IMR-90 (cell line): ENCODE measurements at regions not wholly inside any gene's neighbourhood (a gene's known extent, or its start where the extent isn't known, plus 50 kb on each side); places are given as distances from the start of the nearest gene placed in this dataset.
A peak's percentile ranks its signal among the peaks of the same experiment; 100 is the strongest.

Experiments used
- ATAC-seq: fragments of 200-7000 bp; cut with Tn5 transposase; 2 replicates; pipeline ENCODE4 v1.9.1; 2020; ENCODE audit warnings: low read depth, mild to moderate bottlenecking, moderate library complexity
- BruUV-seq: library from RNA; stranded (reverse); fragments of 400-500 nt; replicated peaks from 2 replicates; lab custom pipeline; 2021; lab: Mats Ljungman, UMichigan
- CTCF ChIA-PET: fragments of 300-600 bp; formaldehyde crosslinking; extraction: SDS; loops from one replicate; lab custom pipeline; 2021; ENCODE audit warnings: antibody characterized with exemption; lab: Yijun Ruan, JAX
- POLR2A ChIA-PET: fragments of 300-600 bp; sonication (Branson Sonifier 250); formaldehyde crosslinking; loops from one replicate; lab custom pipeline; 2022; ENCODE audit warnings: antibody characterized with exemption; ENCODE audit not compliant: unreplicated experiment; lab: Charles Lee
- DNase-seq: peaks from one replicate; pipeline ENCODE4 v3.0.0; 2013
- H2AFZ ChIP-seq: replicated peaks from 2 replicates; pipeline ENCODE3; 2013; ENCODE audit warnings: low read length, mild to moderate bottlenecking; ENCODE audit not compliant: poor library complexity
- H2AK5ac ChIP-seq: 2 replicates; pipeline ENCODE4 v1.6.1; 2013; ENCODE audit warnings: low read depth, low read length, inconsistent platforms
- H2AK9ac ChIP-seq: replicated peaks from 2 replicates; pipeline ENCODE3; 2013; ENCODE audit warnings: mild to moderate bottlenecking, low read depth, low read length, moderate library complexity; ENCODE audit not compliant: poor library complexity
- H2BK120ac ChIP-seq: 2 replicates; pipeline ENCODE4 v1.6.1; 2013; ENCODE audit warnings: low read depth, low read length, inconsistent platforms
- H2BK15ac ChIP-seq: 3 replicates; pipeline ENCODE4 v1.6.1; 2013; ENCODE audit warnings: low read depth, low read length, inconsistent platforms
- H2BK20ac ChIP-seq: 2 replicates; pipeline ENCODE4 v1.6.1; 2013; ENCODE audit warnings: low read depth, mild to moderate bottlenecking, inconsistent platforms, low read length, moderate library complexity
- H2BK5ac ChIP-seq: 2 replicates; pipeline ENCODE4 v1.6.1; 2013; ENCODE audit warnings: mild to moderate bottlenecking, low read depth, low read length, inconsistent platforms; ENCODE audit not compliant: poor library complexity, severe bottlenecking
- H3K14ac ChIP-seq: replicated peaks from 2 replicates; pipeline ENCODE4 v1.6.1; 2013; ENCODE audit warnings: low read depth, low read length, inconsistent platforms
- H3K18ac ChIP-seq: 2 replicates; pipeline ENCODE4 v1.6.1; 2013; ENCODE audit warnings: low read depth, low read length, control low read depth
- H3K23ac ChIP-seq: 2 replicates; pipeline ENCODE4 v1.6.1; 2013; ENCODE audit warnings: low read depth, low read length, inconsistent platforms
- H3K27ac ChIP-seq: 2 replicates; pipeline ENCODE4 v1.5.1; 2013; ENCODE audit warnings: mild to moderate bottlenecking, control low read depth, low read length; ENCODE audit not compliant: insufficient read depth
- H3K27me3 ChIP-seq: 2 replicates; pipeline ENCODE4 v1.6.1; 2013; ENCODE audit warnings: low read length; ENCODE audit not compliant: control insufficient read depth, insufficient read depth
- H3K36me3 ChIP-seq: 2 replicates; pipeline ENCODE4 v1.6.1; 2013; ENCODE audit warnings: low read length, mixed read lengths; ENCODE audit not compliant: control insufficient read depth, insufficient read depth
- H3K4ac ChIP-seq: 2 replicates; pipeline ENCODE4 v1.6.1; 2013; ENCODE audit warnings: low read depth, low read length, inconsistent platforms
- H3K4me1 ChIP-seq: 2 replicates; pipeline ENCODE4 v1.6.1; 2013; ENCODE audit warnings: low read length, mixed read lengths; ENCODE audit not compliant: control insufficient read depth, insufficient read depth
- H3K4me2 ChIP-seq: 2 replicates; pipeline ENCODE4 v1.6.1; 2013; ENCODE audit warnings: low read depth, mild to moderate bottlenecking, control low read depth, low read length, moderate library complexity
- H3K4me3 ChIP-seq: 2 replicates; pipeline ENCODE4 v1.5.1; 2013; ENCODE audit warnings: low read depth, mild to moderate bottlenecking, control low read depth, low read length, moderate library complexity; ENCODE audit not compliant: insufficient read depth
- H3K56ac ChIP-seq: 2 replicates; pipeline ENCODE4 v1.6.1; 2013; ENCODE audit warnings: low read length, inconsistent platforms; ENCODE audit not compliant: insufficient read depth; ENCODE audit errors: extremely low read depth
- H3K79me1 ChIP-seq, 2 experiments: 2 replicates each; pipeline ENCODE4 v1.6.1; 2013; ENCODE audit warnings: low read length in 2 of 2, inconsistent platforms in 1 of 2, low read depth in 1 of 2
- H3K9ac ChIP-seq: 2 replicates; pipeline ENCODE4 v1.6.1; 2013; ENCODE audit warnings: low read depth, low read length, control low read depth
- H3K9me1 ChIP-seq: 2 replicates; pipeline ENCODE4 v1.6.1; 2013; ENCODE audit warnings: low read length, inconsistent platforms; ENCODE audit not compliant: insufficient read depth
- H3K9me3 ChIP-seq: 2 replicates; pipeline ENCODE4 v1.6.1; 2013; ENCODE audit warnings: low read length; ENCODE audit not compliant: control insufficient read depth, insufficient read depth
- H4K20me1 ChIP-seq: 2 replicates; pipeline ENCODE4 v1.6.1; 2013; ENCODE audit warnings: low read length, inconsistent platforms; ENCODE audit not compliant: insufficient read depth
- H4K5ac ChIP-seq: 2 replicates; pipeline ENCODE4 v1.6.1; 2013; ENCODE audit warnings: mild to moderate bottlenecking, low read depth, low read length, control low read depth
- H4K8ac ChIP-seq, 2 experiments: 2 replicates each; pipeline ENCODE4 v1.6.1; 2013; ENCODE audit warnings: low read depth in 2 of 2, low read length in 2 of 2, control low read depth in 1 of 2, inconsistent platforms in 1 of 2
- H4K91ac ChIP-seq: 2 replicates; pipeline ENCODE4 v1.6.1; 2013; ENCODE audit warnings: low read depth, low read length, inconsistent platforms; ENCODE audit not compliant: insufficient read depth
- MAFK ChIP-seq: IDR thresholded peaks from 2 replicates; pipeline ENCODE4 v1.6.1; 2012; ENCODE audit warnings: low read depth, low read length, improper control_type of control experiment
- MAZ ChIP-seq: IDR thresholded peaks from 2 replicates; pipeline ENCODE4 v1.6.1; 2012; ENCODE audit warnings: low read depth, mild to moderate bottlenecking, low read length, improper control_type of control experiment, moderate library complexity, borderline replicate concordance
- WGBS, 2 experiments: methylation state at CpG; one replicate each; pipeline versions ENCODE4 v1.1.5 to v1.1.7; 2013; ENCODE audit warnings: missing lambda C conversion rate in 2 of 2; ENCODE audit not compliant: insufficient read length in 1 of 2; ENCODE audit errors: extremely low coverage in 2 of 2; 5-methylcytosine and 5-hydroxymethylcytosine counted together
- dilution Hi-C: fragments of 300-500 bp; cut with HindIII; formaldehyde crosslinking; loops from one replicate; pipeline ENCODE4 v1.14.3; 2018; ENCODE audit warnings: low sequenced_read_pairs; ENCODE audit not compliant: unreplicated experiment
- in situ Hi-C: fragments of 300-500 bp; cut with MboI; formaldehyde crosslinking; loops from 3 replicates; pipeline ENCODE4 v1.14.3; 2019; ENCODE audit warnings: low sequenced_read_pairs, inconsistent platforms, mixed read lengths
- intact Hi-C: fragments of 100-400 bp; cut with micrococcal nuclease; formaldehyde crosslinking; loops from 2 replicates; pipeline ENCODE4 v1.10.0; 2022

GRCh38 chr15:81835731-81836130, 210.1 kb downstream of the MEX3B start:
- Histone ChIP-seq H3K56ac (no peak overlapping the region), H3K4me1 (no peaks in the 10 kb centered on the region), H3K79me1 (no peaks in the 10 kb centered on the region), H4K8ac (no peak overlapping the region), H3K9ac (no peak overlapping the region), H2AFZ (no peak overlapping the region), H4K20me1 (no peaks in the 10 kb centered on the region), H2BK5ac (no peak overlapping the region), H2AK5ac (no peak overlapping the region), H2AK9ac (no peak overlapping the region), H3K4ac (no peak overlapping the region), H3K23ac (no peak overlapping the region), H3K9me3 (no peaks in the 10 kb centered on the region), H4K5ac (no peak overlapping the region), H2BK15ac (no peak overlapping the region), H3K14ac (no peak overlapping the region), H2BK120ac (no peak overlapping the region), H3K9me1 (no peaks in the 10 kb centered on the region), H3K27ac (no peak overlapping the region), H3K18ac (no peak overlapping the region), H3K27me3 (no peaks in the 10 kb centered on the region; the same call in 1 of the 2 replicates), H2BK20ac (no peak overlapping the region), H3K4me2 (no peak overlapping the region), H3K4me3 (no peak overlapping the region), H3K36me3 (no peaks in the 10 kb centered on the region), H4K91ac (no peak overlapping the region)
- WGBS, 2 experiments, result no CpG with 5 or more reads among the region's 1 CpG
- intact Hi-C loops (no loop called here), dilution Hi-C loops (no loop called here), in situ Hi-C loops (no loop called here)
- ATAC-seq, result no peak
- no TSS peak for BruUV-seq
- no peak for DNase-seq
- POLR2A ChIA-PET, result no interaction called here
- TF ChIP-seq MAFK (peak; percentile 14; the same call in 1 of the 2 replicates), MAZ (no peak)
- CTCF ChIA-PET, result no interaction called here
